WTC11 (cell line): ENCODE measurements at regions not wholly inside any gene's neighbourhood (a gene's known extent, or its start where the extent isn't known, plus 50 kb on each side); places are given as distances from the start of the nearest gene placed in this dataset.

Experiments
- ATAC-seq: fragments of 200-7000 bp; cut with Tn5 transposase; 2 replicates; pipeline ENCODE4 v1.10.0; 2021; ENCODE audit warnings: mild to moderate bottlenecking, moderate library complexity
- CTCF ChIA-PET: fragments of 300-600 bp; sonication (Branson Sonifier 250); formaldehyde crosslinking; loops from one replicate; lab custom pipeline; 2021; ENCODE audit warnings: antibody characterized with exemption; lab: Charles Lee
- POLR2A ChIA-PET: fragments of 350-600 bp; sonication (Branson Sonifier 250); formaldehyde crosslinking; loops from one replicate; lab custom pipeline; 2021; ENCODE audit warnings: antibody characterized with exemption; lab: Charles Lee
- DNase-seq: peaks from one replicate; pipeline ENCODE4 v3.0.0; 2021; ENCODE audit warnings: low spot score
- H3K27ac Mint-ChIP-seq: 2 replicates; pipeline ENCODE4 v1.8.0; 2021; ENCODE audit warnings: mixed read lengths
- H3K27me3 Mint-ChIP-seq: 2 replicates; pipeline ENCODE4 v1.8.0; 2021; ENCODE audit warnings: low read depth, mild to moderate bottlenecking, moderate library complexity, mixed read lengths
- H3K36me3 Mint-ChIP-seq: 2 replicates; pipeline ENCODE4 v1.8.0; 2021; ENCODE audit warnings: mixed read lengths
- H3K4me1 Mint-ChIP-seq: 2 replicates; pipeline ENCODE4 v1.8.0; 2022; ENCODE audit warnings: mixed read lengths
- H3K4me3 Mint-ChIP-seq: 2 replicates; pipeline ENCODE4 v1.8.0; 2021; ENCODE audit warnings: mild to moderate bottlenecking, moderate library complexity, mixed read lengths
- H3K9me3 Mint-ChIP-seq: 2 replicates; pipeline ENCODE4 v1.8.0; 2021; ENCODE audit warnings: mixed read lengths
- ATF1 ChIP-seq: sonication (generic); formaldehyde crosslinking; IDR thresholded peaks from 2 replicates; pipeline ENCODE4 v1.8.1; 2023; ENCODE audit warnings: mild to moderate bottlenecking, moderate library complexity, missing genetic modification reagents
- ATF2 ChIP-seq: sonication (generic); formaldehyde crosslinking; IDR thresholded peaks from 2 replicates; pipeline ENCODE4 v1.8.1; 2022; ENCODE audit warnings: low read depth, missing genetic modification reagents, borderline replicate concordance
- CREM ChIP-seq: sonication (generic); formaldehyde crosslinking; IDR thresholded peaks from 2 replicates; pipeline ENCODE4 v1.8.1; 2022; ENCODE audit warnings: mild to moderate bottlenecking, missing genetic modification reagents, moderate library complexity
- E2F4 ChIP-seq: sonication (generic); formaldehyde crosslinking; IDR thresholded peaks from 2 replicates; pipeline ENCODE4 v1.8.1; 2022; ENCODE audit warnings: low read depth, mild to moderate bottlenecking, moderate library complexity, missing genetic modification reagents, borderline replicate concordance
- E2F5 ChIP-seq: sonication (generic); formaldehyde crosslinking; IDR thresholded peaks from 2 replicates; pipeline ENCODE4 v1.8.1; 2022; ENCODE audit warnings: mild to moderate bottlenecking, moderate library complexity, missing genetic modification reagents
- ERG ChIP-seq: fragments of 250-450 bp; sonication (Bioruptor Pico); IDR thresholded peaks from 2 replicates; pipeline ENCODE4 v1.8.0; 2021; ENCODE audit warnings: mild to moderate bottlenecking
- ETV6 ChIP-seq: sonication (generic); formaldehyde crosslinking; IDR thresholded peaks from 2 replicates; pipeline ENCODE4 v1.8.1; 2022; ENCODE audit warnings: mild to moderate bottlenecking, missing genetic modification reagents
- FOXP4 ChIP-seq: sonication (generic); formaldehyde crosslinking; IDR thresholded peaks from 2 replicates; pipeline ENCODE4 v1.8.0; 2022; ENCODE audit warnings: mild to moderate bottlenecking, missing genetic modification reagents
- GRHL2 ChIP-seq: fragments of 250-450 bp; sonication (Bioruptor Pico); IDR thresholded peaks from 2 replicates; pipeline ENCODE4 v1.8.0; 2022; ENCODE audit warnings: mild to moderate bottlenecking, moderate library complexity; ENCODE audit not compliant: insufficient replicate concordance, severe bottlenecking
- KAT7 ChIP-seq: sonication (generic); formaldehyde crosslinking; IDR thresholded peaks from 2 replicates; pipeline ENCODE4 v1.8.1; 2023; ENCODE audit warnings: missing genetic modification reagents, mild to moderate bottlenecking, borderline replicate concordance
- MLX ChIP-seq: sonication (generic); formaldehyde crosslinking; IDR thresholded peaks from 2 replicates; pipeline ENCODE4 v1.8.1; 2023; ENCODE audit warnings: mild to moderate bottlenecking, missing genetic modification reagents, moderate library complexity
- NR1H2 ChIP-seq: sonication (generic); formaldehyde crosslinking; IDR thresholded peaks from 2 replicates; pipeline ENCODE4 v1.9.0; 2021; ENCODE audit warnings: mild to moderate bottlenecking, moderate library complexity, missing genetic modification reagents
- NR3C1 ChIP-seq: sonication (generic); formaldehyde crosslinking; conservative IDR thresholded peaks from 2 replicates; pipeline ENCODE4 v1.8.1; 2023; ENCODE audit warnings: low read depth, mild to moderate bottlenecking, missing genetic modification reagents
- SMAD4 ChIP-seq: sonication (generic); formaldehyde crosslinking; IDR thresholded peaks from 2 replicates; pipeline ENCODE4 v1.8.0; 2022; ENCODE audit warnings: mild to moderate bottlenecking, missing genetic modification reagents
- SOX15 ChIP-seq: fragments of 250-450 bp; sonication (Bioruptor Pico); IDR thresholded peaks from 2 replicates; pipeline ENCODE4 v1.9.0; 2021; ENCODE audit warnings: mild to moderate bottlenecking
- TEAD1 ChIP-seq: sonication (generic); formaldehyde crosslinking; IDR thresholded peaks from 2 replicates; pipeline ENCODE4 v1.8.0; 2022; ENCODE audit warnings: mild to moderate bottlenecking, missing genetic modification reagents
- USF2 ChIP-seq: sonication (generic); formaldehyde crosslinking; IDR thresholded peaks from 2 replicates; pipeline ENCODE4 v1.8.1; 2023; ENCODE audit warnings: mild to moderate bottlenecking, missing genetic modification reagents, moderate library complexity
- ZBTB21 ChIP-seq: sonication (generic); formaldehyde crosslinking; IDR thresholded peaks from 2 replicates; pipeline ENCODE4 v1.8.1; 2023; ENCODE audit warnings: mild to moderate bottlenecking, missing genetic modification reagents, borderline replicate concordance
- ZNF138 ChIP-seq: sonication (generic); formaldehyde crosslinking; conservative IDR thresholded peaks from 2 replicates; pipeline ENCODE4 v1.8.1; 2022; ENCODE audit warnings: mild to moderate bottlenecking, moderate library complexity, missing genetic modification reagents
- ZNF425 ChIP-seq: fragments of 250-450 bp; sonication (Bioruptor Pico); conservative IDR thresholded peaks from 2 replicates; pipeline ENCODE4 v1.9.0; 2021; ENCODE audit warnings: mild to moderate bottlenecking
- ZSCAN18 ChIP-seq: fragments of 250-450 bp; sonication (Bioruptor Pico); IDR thresholded peaks from 2 replicates; pipeline ENCODE4 v2.1.2; 2022; ENCODE audit warnings: mild to moderate bottlenecking, moderate library complexity

GRCh38 chr5:29568028-29568427 is 1625.5 kb upstream of the CDH6 start:
- Mint-ChIP-seq H3K4me1 (no peaks in the 10 kb centered on the region), H3K9me3 (peaks cover 11% of the 10 kb centered on the region), H3K4me3 (no peak overlapping the region), H3K36me3 (no peaks in the 10 kb centered on the region), H3K27ac (no peak overlapping the region), H3K27me3 (no peaks in the 10 kb centered on the region)
- ChIA-PET POLR2A (no interaction called here), CTCF (no interaction called here)
- DNase-seq (no peak), ATAC-seq (no peak)
- no peak for TF ChIP-seq ATF1
- TF ChIP-seq NR3C1 = no peak
- TF ChIP-seq ETV6 (CRISPR knock-in tag) = no peak
- no peak for TF ChIP-seq ZNF425 (CRISPR knock-in tag)
- no peak for TF ChIP-seq ZNF138 (CRISPR knock-in tag)
- no peak for TF ChIP-seq E2F4 (CRISPR knock-in tag)
- no peak for TF ChIP-seq KAT7 (CRISPR knock-in tag)
- no peak for TF ChIP-seq GRHL2 (CRISPR knock-in tag)
- no peak for TF ChIP-seq ZBTB21 (CRISPR knock-in tag)
- TF ChIP-seq MLX (CRISPR knock-in tag) = no peak

- H3K4me3 Mint-ChIP-seq = no peak overlapping the region
- H3K27me3 Mint-ChIP-seq = no peaks in the 10 kb centered on the region
- DNase-seq (no peak), ATAC-seq (no peak)
- H3K9me3 Mint-ChIP-seq = peaks cover 11% of the 10 kb centered on the region
- no peak overlapping the region for H3K27ac Mint-ChIP-seq
- no peaks in the 10 kb centered on the region for H3K4me1 Mint-ChIP-seq
- no peaks in the 10 kb centered on the region for H3K36me3 Mint-ChIP-seq
- POLR2A ChIA-PET = no interaction called here
- CTCF ChIA-PET = no interaction called here
- TF ChIP-seq ZSCAN18 (CRISPR knock-in tag) (no peak), ATF2 (CRISPR knock-in tag) (no peak), ERG (CRISPR knock-in tag) (no peak), SOX15 (CRISPR knock-in tag) (no peak), ZNF425 (CRISPR knock-in tag) (no peak), NR1H2 (CRISPR knock-in tag) (no peak), CREM (no peak), USF2 (CRISPR knock-in tag) (no peak), E2F5 (no peak), TEAD1 (no peak), FOXP4 (no peak), SMAD4 (CRISPR knock-in tag) (no peak)
These were observed 1631.9 kb upstream of the CDH6 start for GRCh38 chr5:29561564-29561963.
